ENCODE measurements at regions not wholly inside any gene's neighbourhood (a gene's known extent, or its start where the extent isn't known, plus 50 kb on each side); places are given as distances from the start of the nearest gene placed in this dataset.
"Not testable (repeated sequence)": the region's sequence is repeated elsewhere in the genome, so short reads cannot be mapped to it uniquely, and the experiment has no call there.

- no peak overlapping the region for H3K4me3 ChIP-seq
- peaks cover 5% of the 10 kb centered on the region for H3K9me3 ChIP-seq
- H3K36me3 ChIP-seq (ENCODE audit: insufficient read depth in 1 of 2, low read depth in 1 of 2): no peaks in the 10 kb centered on the region
- TF ChIP-seq CTCF (IDR thresholded peaks at IDR 0.05): no peak
- WGBS, 3 donors: 44 to 53% (median 45%) methylated on average over 4 of the region's 4 CpGs
- intact Hi-C loops (cut with DNase I): no loop called here
- no peaks in the 10 kb centered on the region for H3K27me3 ChIP-seq (ENCODE audit: insufficient read depth in 3 of 3, low read length in 2 of 3)
- H3K27ac ChIP-seq: no peak overlapping the region
- DNase-seq: no peak
- ATAC-seq: no peak
- no peaks in the 10 kb centered on the region for H3K4me1 ChIP-seq
Observed at GRCh38 chr6:127402890-127403617, 56.1 kb downstream of the KIAA0408 start.

- ATAC-seq: no peak
- WGBS, 3 donors: 73 to 84% (median 75%) methylated on average over 6 of the region's 6 CpGs
- DNase-seq: no peak
- TF ChIP-seq CTCF (IDR thresholded peaks at IDR 0.05): no peak
- no peaks in the 10 kb centered on the region for H3K4me1 ChIP-seq
- H3K4me3 ChIP-seq: no peak overlapping the region
- no peaks in the 10 kb centered on the region for H3K27me3 ChIP-seq (ENCODE audit: insufficient read depth in 3 of 3, low read length in 2 of 3)
- H3K36me3 ChIP-seq (ENCODE audit: insufficient read depth in 1 of 2, low read depth in 1 of 2): no peaks in the 10 kb centered on the region
- intact Hi-C loops (cut with DNase I): no loop called here
- no peaks in the 10 kb centered on the region for H3K9me3 ChIP-seq
- H3K27ac ChIP-seq: no peak overlapping the region
Observed at GRCh38 chr6:127397729-127398630, 54.6 kb upstream of the ECHDC1 start.

DNA sequence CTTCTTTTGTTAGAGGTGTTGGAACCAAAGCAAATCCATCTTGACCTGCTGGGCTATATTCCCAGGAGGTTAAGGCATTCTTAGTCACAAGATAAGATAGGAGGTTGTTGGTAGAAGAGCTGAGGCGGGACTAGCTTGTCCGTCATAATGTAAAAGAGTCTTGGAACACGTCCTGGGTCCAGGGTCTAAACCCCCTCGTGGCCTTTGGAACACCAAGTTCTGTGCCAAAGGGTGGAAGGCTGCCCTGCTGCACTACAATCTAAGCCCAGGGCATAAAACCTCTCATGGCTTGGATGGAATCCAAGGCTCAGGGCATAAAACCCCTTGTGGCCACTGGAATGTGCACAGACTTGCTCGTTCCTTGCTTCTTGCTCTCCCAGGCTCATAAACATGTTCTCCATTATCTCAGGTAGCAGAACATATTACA lies 53.8 kb upstream of the ECHDC1 start:
- intact Hi-C loops (cut with DNase I); ATAC-seq; H3K27ac ChIP-seq; DNase-seq; H3K4me1 ChIP-seq; H3K27me3 ChIP-seq (ENCODE audit: insufficient read depth in 3 of 3, low read length in 2 of 3); H3K4me3 ChIP-seq; H3K9me3 ChIP-seq; H3K36me3 ChIP-seq (ENCODE audit: insufficient read depth in 1 of 2, low read depth in 1 of 2): not testable (repeated sequence)
- 52 to 59% (median 55%) methylated on average over 5 of the region's 5 CpGs for WGBS, 3 donors

Data from psoas muscle (tissue), 7 donors.